Glomerular visceral epithelial cell (primary cell): ENCODE measurements at regions not wholly inside any gene's neighbourhood (a gene's known extent, or its start where the extent isn't known, plus 50 kb on each side); places are given as distances from the start of the nearest gene placed in this dataset.

Source experiments
- DNase-seq: peaks from one replicate; pipeline ENCODE4 v3.0.0-alpha.2; 2016; ENCODE audit errors: extremely low spot score

GRCh38 chr21:35344582-35344981 lies 295.5 kb upstream of the RUNX1 start:
- no peak for DNase-seq

DNA sequence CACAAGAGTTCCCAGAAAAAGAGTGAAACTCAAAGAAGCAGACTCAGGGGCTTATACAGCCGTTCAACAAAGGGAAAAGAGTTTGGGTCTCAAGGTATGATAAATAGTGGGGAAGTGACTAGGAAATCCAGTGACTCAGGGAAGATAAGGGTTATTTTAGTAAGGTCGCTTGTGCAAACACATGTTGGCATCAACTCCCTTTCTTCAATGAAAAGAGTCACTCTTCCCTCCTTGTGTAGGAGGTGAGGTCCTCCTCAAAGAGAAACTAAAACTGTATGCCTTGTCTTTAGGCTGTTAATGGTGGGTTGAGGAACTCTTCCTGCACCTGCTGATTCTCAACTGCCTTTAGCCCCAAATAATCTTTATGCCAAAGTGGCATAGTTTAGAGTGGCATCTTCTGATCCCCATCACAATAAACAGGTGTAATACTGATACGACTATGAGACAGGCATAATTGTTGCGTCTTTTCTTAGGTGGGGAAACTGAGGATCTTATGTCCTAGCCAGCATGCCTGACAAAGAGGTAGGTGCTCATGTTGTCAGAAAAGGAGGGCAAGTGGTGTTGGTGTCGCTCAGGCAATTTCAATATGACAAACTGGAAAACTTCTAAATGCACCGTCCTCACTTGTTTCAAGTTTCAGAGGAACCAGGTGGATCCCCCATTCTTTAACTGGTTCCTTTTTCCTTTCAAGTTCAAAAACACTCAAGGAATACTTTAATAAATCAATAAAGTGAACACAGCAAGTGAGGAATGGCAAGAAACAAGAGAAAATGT lies 294.1 kb upstream of the RUNX1 start:
- DNase-seq, result no peak

DNA sequence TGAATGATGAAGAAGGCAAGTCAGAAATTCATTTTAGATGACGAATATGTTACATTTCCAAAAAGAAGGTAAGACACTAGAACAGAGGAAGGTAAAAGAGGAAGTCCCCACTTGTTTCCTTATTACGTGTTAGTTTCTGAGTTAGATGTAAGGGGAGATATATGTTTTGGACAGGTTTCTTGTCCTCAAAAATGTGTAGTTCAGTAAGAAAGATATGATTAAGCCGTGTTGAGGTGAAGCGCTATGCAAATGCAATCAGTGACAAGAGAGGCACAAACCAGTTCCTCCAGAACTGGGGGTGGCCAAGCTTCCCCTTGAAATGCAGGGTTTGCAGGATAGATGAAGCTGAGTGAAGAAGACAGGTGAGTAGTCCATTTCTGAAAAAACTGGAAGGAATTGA lies 293.3 kb upstream of the RUNX1 start:
- DNase-seq, result no peak

GRCh38 chr21:35340273-35340672 lies 291.2 kb upstream of the RUNX1 start:
- DNase-seq, result no peak

- DNase-seq, result no peak
Observed at GRCh38 chr21:35338881-35339632, 290.0 kb upstream of the RUNX1 start.

- no peak for DNase-seq
Observed at GRCh38 chr21:35338281-35338680, 289.2 kb upstream of the RUNX1 start.

- no peak for DNase-seq
Observed at GRCh38 chr21:35337573-35337972, 288.5 kb upstream of the RUNX1 start.

- no peak for DNase-seq
Observed at GRCh38 chr21:35336534-35336933, 287.4 kb upstream of the RUNX1 start.

DNA sequence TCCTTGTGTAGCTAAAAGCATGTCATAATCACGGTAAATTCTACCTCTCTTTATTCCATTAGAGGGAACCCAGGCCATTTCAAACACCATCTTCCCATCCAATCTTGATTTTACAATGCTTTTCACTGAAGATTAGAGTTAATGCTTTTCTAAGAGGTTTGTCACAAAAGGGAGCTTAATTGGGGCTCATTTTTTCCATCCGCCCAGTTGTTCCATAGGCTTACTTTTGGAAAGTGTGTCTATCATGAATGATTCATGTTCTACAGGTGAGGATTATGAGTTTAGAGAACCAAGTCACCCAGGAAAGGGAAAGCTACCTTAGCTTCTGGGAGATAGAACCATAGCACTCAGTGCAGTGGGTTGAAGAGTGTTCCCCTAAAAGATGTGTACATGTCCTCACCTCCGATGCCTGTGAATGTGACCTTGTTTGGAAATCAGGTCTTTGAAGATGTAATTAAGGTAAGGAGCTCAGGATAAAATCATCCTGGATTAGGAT lies 286.9 kb upstream of the RUNX1 start:
- DNase-seq, result no peak

DNA sequence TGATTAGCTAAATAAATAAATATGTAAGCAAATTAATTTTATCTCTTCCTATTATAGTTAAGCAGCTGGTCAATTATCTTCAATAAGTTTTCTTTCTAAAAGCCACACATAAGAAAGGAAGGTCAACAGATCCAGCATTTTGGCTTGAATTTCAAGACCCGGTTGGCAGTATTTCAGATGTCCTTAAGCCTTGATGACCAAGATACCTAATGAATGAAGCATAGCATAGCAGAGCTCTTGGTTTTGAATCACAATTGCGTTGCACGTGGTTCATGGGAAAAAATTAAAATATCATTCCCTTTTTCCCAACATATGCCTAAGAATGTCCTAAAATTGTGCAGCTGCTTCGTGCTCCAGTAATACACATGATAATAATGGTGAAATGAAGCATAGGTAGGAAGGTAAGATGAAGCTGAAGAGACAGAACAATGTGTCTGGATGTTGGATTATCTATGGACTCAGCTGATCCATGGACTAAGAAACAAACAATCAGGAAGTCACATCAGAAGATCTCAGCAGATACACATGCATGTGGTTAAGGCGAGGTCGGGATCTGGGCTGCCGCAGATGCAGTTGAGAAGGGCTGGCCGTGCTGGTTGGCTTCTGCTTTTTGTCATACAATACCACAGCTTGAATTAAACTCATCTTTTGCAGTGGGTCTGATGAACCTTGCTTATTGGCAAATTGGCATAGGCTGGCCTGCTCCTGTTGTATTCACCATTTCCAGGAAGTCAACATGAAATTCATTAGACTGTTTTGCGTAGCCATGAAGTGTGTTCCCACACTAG lies 284.9 kb upstream of the RUNX1 start:
- DNase-seq, result no peak

- DNase-seq, result no peak
Observed at GRCh38 chr21:35332841-35333426, 283.8 kb upstream of the RUNX1 start.

- DNase-seq, result no peak
Observed at GRCh38 chr21:35329940-35330660, 281.0 kb upstream of the RUNX1 start.

GRCh38 chr21:35328856-35329455 lies 279.9 kb upstream of the RUNX1 start:
- no peak for DNase-seq

- no peak for DNase-seq
Observed at GRCh38 chr21:35326677-35327076, 277.6 kb upstream of the RUNX1 start.

- no peak for DNase-seq
Observed at GRCh38 chr21:35325953-35326352, 276.9 kb upstream of the RUNX1 start.

GRCh38 chr21:35324372-35325220 lies 275.5 kb upstream of the RUNX1 start:
- DNase-seq, result peak; percentile 79

DNA sequence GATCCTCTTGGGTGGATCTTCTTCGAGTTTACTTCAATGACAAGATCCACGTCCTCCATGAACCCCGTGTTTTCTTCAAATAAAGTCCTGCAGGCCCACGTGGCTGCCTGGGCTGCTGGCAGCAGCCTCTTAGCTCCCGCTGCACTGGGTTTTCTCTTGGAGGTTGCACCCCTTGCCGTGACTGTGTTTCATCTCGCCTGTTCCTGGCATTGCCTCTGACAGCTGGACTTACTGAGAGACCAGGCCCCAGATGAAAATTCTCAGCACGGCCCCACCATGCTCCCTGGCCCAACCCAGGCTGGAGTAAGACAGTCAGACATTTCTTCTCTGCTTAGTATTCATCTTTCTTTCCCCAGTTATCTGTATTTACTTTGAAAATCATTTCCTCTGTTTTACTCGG lies 274.8 kb upstream of the RUNX1 start:
- DNase-seq, result no peak

DNA sequence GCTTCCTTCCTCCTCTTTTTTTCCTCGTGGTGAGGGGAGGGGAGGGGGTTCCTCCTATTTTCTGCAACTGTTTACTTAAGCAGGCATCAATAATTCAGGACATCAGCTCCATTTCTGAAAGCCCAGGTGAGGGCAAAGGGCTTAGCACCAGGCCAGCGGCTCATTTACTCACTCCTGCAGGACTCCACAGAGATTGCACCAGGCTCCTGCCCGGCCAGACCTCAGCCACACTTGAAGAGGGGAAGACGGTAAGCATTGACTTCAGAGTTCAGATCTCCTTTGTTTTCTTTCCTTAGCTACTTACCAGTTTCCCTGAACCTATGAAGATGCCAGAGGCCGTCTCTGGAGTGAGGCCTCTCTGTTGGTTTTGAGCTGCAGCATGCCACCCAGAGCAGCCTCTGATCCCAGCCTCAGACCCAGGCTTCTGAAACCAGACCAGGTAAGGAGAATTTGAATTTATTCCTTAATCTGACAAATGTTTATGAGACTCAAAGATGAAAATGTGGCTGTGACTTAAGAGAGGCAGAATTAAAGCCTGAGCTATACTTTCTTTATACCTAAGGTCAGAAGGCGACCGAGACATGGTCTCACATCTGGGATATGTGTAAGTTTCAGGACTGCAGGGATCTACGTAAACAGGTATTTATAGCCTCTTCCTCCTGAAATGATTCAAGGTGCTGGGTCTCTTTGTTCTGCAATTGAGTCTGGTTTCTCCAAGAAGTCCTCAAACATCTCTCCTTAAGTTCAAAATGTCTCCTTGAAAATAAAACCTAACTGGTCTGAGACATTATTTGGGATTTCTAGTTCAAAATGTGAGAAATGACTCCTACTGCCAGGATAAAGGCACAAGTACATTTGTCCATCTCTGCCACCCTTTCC lies 272.5 kb upstream of the RUNX1 start:
- DNase-seq, result no peak
